Activated CD4-positive, alpha-beta T cell treated with anti-CD3 and anti-CD28 coated beads for 36 hours (primary cell): ENCODE measurements at regions not wholly inside any gene's neighbourhood (a gene's known extent, or its start where the extent isn't known, plus 50 kb on each side); places are given as distances from the start of the nearest gene placed in this dataset.
A peak's percentile ranks its signal among the peaks of the same experiment; 100 is the strongest.
"Not testable (repeated sequence)": the region's sequence is repeated elsewhere in the genome, so short reads cannot be mapped to it uniquely, and the experiment has no call there.

Source experiments
- ATAC-seq: fragments of 200-7000 bp; cut with Tn5 transposase; one replicate; pipeline ENCODE4 v1.10.0; 2021; ENCODE audit warnings: mild to moderate bottlenecking, moderate library complexity
- CTCF ChIA-PET: fragments of 350-600 bp; sonication (Branson Sonifier 250); formaldehyde crosslinking; loops from one replicate; lab custom pipeline; 2021; ENCODE audit warnings: antibody characterized with exemption; lab: Charles Lee
- POLR2A ChIA-PET: fragments of 350-600 bp; sonication (Branson Sonifier 250); formaldehyde crosslinking; loops from one replicate; lab custom pipeline; 2021; ENCODE audit warnings: antibody characterized with exemption, inconsistent platforms; lab: Charles Lee
- DNase-seq: peaks from one replicate; pipeline ENCODE4 v3.0.0-alpha.2; 2020
- H3K27ac Mint-ChIP-seq: one replicate; pipeline ENCODE4 v1.8.0; 2021; ENCODE audit warnings: mixed read lengths
- H3K27me3 Mint-ChIP-seq: one replicate; pipeline ENCODE4 v1.8.0; 2021; ENCODE audit warnings: mixed read lengths
- H3K36me3 Mint-ChIP-seq: one replicate; pipeline ENCODE4 v1.8.0; 2021; ENCODE audit warnings: low read depth, mixed read lengths
- H3K4me1 Mint-ChIP-seq: one replicate; pipeline ENCODE4 v1.8.0; 2021; ENCODE audit warnings: mixed read lengths
- H3K4me3 Mint-ChIP-seq: one replicate; pipeline ENCODE4 v1.8.0; 2021; ENCODE audit warnings: mild to moderate bottlenecking, moderate library complexity, mixed read lengths
- H3K9me3 Mint-ChIP-seq: one replicate; pipeline ENCODE4 v1.8.0; 2021; ENCODE audit warnings: low read depth, mixed read lengths
- intact Hi-C, 2 experiments: fragments of 100-400 bp; cut with DNase I in 1 of 2; cut with micrococcal nuclease in 1 of 2; formaldehyde crosslinking; loops; one replicate each; pipeline versions ENCODE4 v1.14.2 to v1.15.1; 2022 to 2024; cut with DNase I, micrococcal nuclease

GRCh38 chr15:21695089-21695488, 182.4 kb downstream of the POTEB start:
- POLR2A ChIA-PET, DNase-seq, ATAC-seq, intact Hi-C loops, H3K4me3 Mint-ChIP-seq, H3K36me3 Mint-ChIP-seq, H3K27ac Mint-ChIP-seq, CTCF ChIA-PET, H3K9me3 Mint-ChIP-seq, H3K4me1 Mint-ChIP-seq, H3K27me3 Mint-ChIP-seq: not testable (repeated sequence)

GRCh38 chr15:21692471-21693102, 184.9 kb downstream of the POTEB start:
- H3K27me3 Mint-ChIP-seq, H3K4me3 Mint-ChIP-seq, H3K4me1 Mint-ChIP-seq, intact Hi-C loops, H3K36me3 Mint-ChIP-seq, CTCF ChIA-PET, H3K27ac Mint-ChIP-seq, DNase-seq, POLR2A ChIA-PET, H3K9me3 Mint-ChIP-seq: not testable (repeated sequence)
- ATAC-seq: peak; percentile 82

- H3K27ac Mint-ChIP-seq, H3K36me3 Mint-ChIP-seq, H3K4me3 Mint-ChIP-seq, CTCF ChIA-PET, DNase-seq, POLR2A ChIA-PET, intact Hi-C loops, H3K9me3 Mint-ChIP-seq, H3K4me1 Mint-ChIP-seq, H3K27me3 Mint-ChIP-seq: not testable (repeated sequence)
- ATAC-seq: peak; percentile 90
These were observed 216.6 kb upstream of the POTEB3 start for GRCh38 chr15:21656798-21657397.

GRCh38 chr15:21656114-21656746, 215.9 kb upstream of the POTEB3 start:
- H3K36me3 Mint-ChIP-seq, H3K27me3 Mint-ChIP-seq, H3K9me3 Mint-ChIP-seq, H3K4me3 Mint-ChIP-seq, DNase-seq, H3K27ac Mint-ChIP-seq, POLR2A ChIA-PET, H3K4me1 Mint-ChIP-seq, CTCF ChIA-PET, intact Hi-C loops: not testable (repeated sequence)
- ATAC-seq: peak; percentile 70

GRCh38 chr15:21653707-21654106, 213.4 kb upstream of the POTEB3 start:
- H3K36me3 Mint-ChIP-seq, POLR2A ChIA-PET, H3K27ac Mint-ChIP-seq, intact Hi-C loops, H3K4me1 Mint-ChIP-seq, DNase-seq, H3K4me3 Mint-ChIP-seq, H3K27me3 Mint-ChIP-seq, CTCF ChIA-PET, ATAC-seq, H3K9me3 Mint-ChIP-seq: not testable (repeated sequence)

- DNase-seq, H3K4me3 Mint-ChIP-seq, H3K4me1 Mint-ChIP-seq, H3K27me3 Mint-ChIP-seq, ATAC-seq, CTCF ChIA-PET, H3K36me3 Mint-ChIP-seq, intact Hi-C loops, H3K9me3 Mint-ChIP-seq, POLR2A ChIA-PET, H3K27ac Mint-ChIP-seq: not testable (repeated sequence)
These were observed 198.5 kb upstream of the POTEB3 start for GRCh38 chr15:21638770-21639169.

GRCh38 chr15:21626694-21627093, 186.4 kb upstream of the POTEB3 start:
- POLR2A ChIA-PET, ATAC-seq, DNase-seq, H3K4me1 Mint-ChIP-seq, H3K27me3 Mint-ChIP-seq, H3K36me3 Mint-ChIP-seq, intact Hi-C loops, H3K9me3 Mint-ChIP-seq, CTCF ChIA-PET, H3K4me3 Mint-ChIP-seq, H3K27ac Mint-ChIP-seq: not testable (repeated sequence)

GRCh38 chr15:21609223-21609622, 168.9 kb upstream of the POTEB3 start:
- not testable (repeated sequence) for ATAC-seq

GRCh38 chr15:21565426-21565825, 125.1 kb upstream of the POTEB3 start:
- H3K4me1 Mint-ChIP-seq, intact Hi-C loops, ATAC-seq, H3K27me3 Mint-ChIP-seq, H3K27ac Mint-ChIP-seq, H3K36me3 Mint-ChIP-seq, DNase-seq, CTCF ChIA-PET, H3K4me3 Mint-ChIP-seq, POLR2A ChIA-PET, H3K9me3 Mint-ChIP-seq: not testable (repeated sequence)

More at GRCh38 chr15:21609223-21609622, 168.9 kb upstream of the POTEB3 start:
- H3K9me3 Mint-ChIP-seq, H3K4me1 Mint-ChIP-seq, H3K27ac Mint-ChIP-seq, intact Hi-C loops, H3K4me3 Mint-ChIP-seq, CTCF ChIA-PET, DNase-seq, H3K27me3 Mint-ChIP-seq, POLR2A ChIA-PET, H3K36me3 Mint-ChIP-seq: not testable (repeated sequence)

- DNase-seq, H3K4me1 Mint-ChIP-seq, POLR2A ChIA-PET, CTCF ChIA-PET, H3K36me3 Mint-ChIP-seq, H3K9me3 Mint-ChIP-seq, H3K27ac Mint-ChIP-seq, H3K4me3 Mint-ChIP-seq, H3K27me3 Mint-ChIP-seq, intact Hi-C loops: not testable (repeated sequence)
- ATAC-seq: peak; percentile 100
These were observed 111.5 kb upstream of the POTEB3 start for GRCh38 chr15:21551809-21552208.

GRCh38 chr15:21546182-21546903, 106.0 kb upstream of the POTEB3 start:
- DNase-seq, H3K9me3 Mint-ChIP-seq, H3K27ac Mint-ChIP-seq, H3K27me3 Mint-ChIP-seq, ATAC-seq, CTCF ChIA-PET, H3K4me3 Mint-ChIP-seq, H3K36me3 Mint-ChIP-seq, H3K4me1 Mint-ChIP-seq, POLR2A ChIA-PET, intact Hi-C loops: not testable (repeated sequence)
